ENCODE measurements at regions not wholly inside any gene's neighbourhood (a gene's known extent, or its start where the extent isn't known, plus 50 kb on each side); places are given as distances from the start of the nearest gene placed in this dataset.
"Not testable (repeated sequence)": the region's sequence is repeated elsewhere in the genome, so short reads cannot be mapped to it uniquely, and the experiment has no call there.

DNA sequence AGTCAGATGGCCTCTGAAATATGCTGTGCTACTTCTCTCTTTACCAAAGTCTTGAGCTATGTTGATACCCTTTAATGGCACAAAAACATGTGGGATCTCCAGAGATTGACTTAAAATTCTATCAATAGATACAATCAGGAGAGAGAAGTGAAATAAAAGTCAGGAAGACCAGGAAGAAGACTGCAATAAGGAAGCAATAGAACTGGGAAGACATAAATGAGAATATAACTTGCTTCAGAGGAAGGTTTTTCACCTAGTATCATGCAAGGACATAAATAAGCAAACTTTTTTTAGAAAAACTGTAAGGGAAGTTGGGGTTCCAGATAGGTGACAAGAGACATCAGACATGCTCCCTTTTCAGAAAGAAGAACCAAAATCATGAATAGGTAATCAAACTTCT lies 227.3 kb downstream of the XPNPEP1 start:
- Histone ChIP-seq H3K27me3 (ENCODE audit: control insufficient read depth, insufficient read depth, low read length) (no peaks in the 10 kb centered on the region), H3K4me3 (ENCODE audit: low read depth, low read length) (no peak overlapping the region), H3K9ac (ENCODE audit: low read depth, low read length) (no peak overlapping the region), H3K4me1 (ENCODE audit: control insufficient read depth, insufficient read depth, low read length) (no peaks in the 10 kb centered on the region), H3K36me3 (ENCODE audit: control insufficient read depth, insufficient read depth, low read length) (no peaks in the 10 kb centered on the region), H3K9me3 (ENCODE audit: control insufficient read depth, insufficient read depth, low read length) (no peaks in the 10 kb centered on the region)

DNA sequence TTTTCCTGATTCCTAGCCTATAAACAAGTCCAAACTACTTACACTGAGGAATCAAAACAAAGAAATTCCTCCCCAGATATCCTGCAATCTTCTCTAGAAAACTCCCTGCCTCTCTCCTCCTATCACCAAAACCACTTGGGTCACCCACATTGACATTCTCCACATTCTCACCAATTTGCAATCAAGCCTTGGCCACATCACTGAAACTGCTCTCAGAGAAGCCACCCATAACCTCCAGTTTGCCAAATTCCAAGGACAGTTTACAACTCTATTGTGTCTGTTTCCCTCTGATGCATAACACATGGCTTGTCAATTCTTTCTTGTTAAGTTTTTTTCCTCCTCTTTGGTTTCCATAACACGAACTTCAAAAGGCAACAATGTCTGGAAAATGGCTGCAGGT lies 233.5 kb downstream of the XPNPEP1 start:
- Histone ChIP-seq H3K9me3 (ENCODE audit: control insufficient read depth, insufficient read depth, low read length) (no peaks in the 10 kb centered on the region), H3K27me3 (ENCODE audit: control insufficient read depth, insufficient read depth, low read length) (no peaks in the 10 kb centered on the region), H3K4me1 (ENCODE audit: control insufficient read depth, insufficient read depth, low read length) (no peaks in the 10 kb centered on the region), H3K36me3 (ENCODE audit: control insufficient read depth, insufficient read depth, low read length) (no peaks in the 10 kb centered on the region), H3K9ac (ENCODE audit: low read depth, low read length) (no peak overlapping the region), H3K4me3 (ENCODE audit: low read depth, low read length) (no peak overlapping the region)

DNA sequence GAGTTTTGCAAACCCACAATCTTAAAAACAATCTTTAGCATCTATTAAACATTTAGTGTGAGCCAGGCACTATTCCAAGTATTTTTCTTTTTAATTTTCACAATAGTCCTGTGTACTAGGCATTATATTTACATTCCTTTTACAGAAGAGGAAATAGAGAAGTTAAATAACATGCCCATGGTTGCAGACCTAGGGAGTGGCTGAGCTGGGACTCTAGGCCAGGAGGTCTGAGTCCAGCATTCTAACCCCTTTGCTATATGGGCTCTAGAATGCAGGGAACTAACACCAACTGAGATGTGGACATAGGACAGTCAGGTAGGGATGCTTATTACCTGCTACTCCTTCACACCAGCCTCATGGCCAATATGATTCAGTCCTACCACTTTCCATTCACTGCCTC lies 243.8 kb downstream of the XPNPEP1 start:
- H3K9ac ChIP-seq (ENCODE audit: low read depth, low read length): no peak overlapping the region
- H3K9me3 ChIP-seq (ENCODE audit: control insufficient read depth, insufficient read depth, low read length): no peaks in the 10 kb centered on the region
- no peaks in the 10 kb centered on the region for H3K36me3 ChIP-seq (ENCODE audit: control insufficient read depth, insufficient read depth, low read length)
- no peaks in the 10 kb centered on the region for H3K4me1 ChIP-seq (ENCODE audit: control insufficient read depth, insufficient read depth, low read length)
- H3K27me3 ChIP-seq (ENCODE audit: control insufficient read depth, insufficient read depth, low read length): no peaks in the 10 kb centered on the region
- H3K4me3 ChIP-seq (ENCODE audit: low read depth, low read length): no peak overlapping the region

DNA sequence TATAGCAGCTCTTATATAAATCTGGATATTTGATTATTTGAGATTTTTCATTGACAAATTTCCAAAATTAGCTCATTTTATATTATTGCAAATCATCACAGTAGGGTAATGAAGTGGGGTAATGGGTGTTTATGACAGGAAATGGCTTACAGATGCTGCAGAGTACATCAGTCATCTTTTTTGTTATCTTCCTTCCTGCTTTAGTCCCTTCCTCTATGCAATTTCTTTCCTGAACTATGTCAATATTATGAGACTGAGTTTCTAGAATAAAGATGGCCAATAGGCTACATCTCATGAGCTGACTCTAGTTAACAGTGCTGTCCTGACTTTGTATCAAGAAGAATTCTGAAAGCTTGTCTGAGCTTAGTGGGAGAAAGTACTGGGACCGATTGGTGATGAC lies 244.5 kb downstream of the XPNPEP1 start:
- H3K36me3 ChIP-seq (ENCODE audit: control insufficient read depth, insufficient read depth, low read length): no peaks in the 10 kb centered on the region
- H3K4me1 ChIP-seq (ENCODE audit: control insufficient read depth, insufficient read depth, low read length): no peaks in the 10 kb centered on the region
- no peaks in the 10 kb centered on the region for H3K27me3 ChIP-seq (ENCODE audit: control insufficient read depth, insufficient read depth, low read length)
- no peak overlapping the region for H3K9ac ChIP-seq (ENCODE audit: low read depth, low read length)
- no peak overlapping the region for H3K4me3 ChIP-seq (ENCODE audit: low read depth, low read length)
- no peaks in the 10 kb centered on the region for H3K9me3 ChIP-seq (ENCODE audit: control insufficient read depth, insufficient read depth, low read length)

DNA sequence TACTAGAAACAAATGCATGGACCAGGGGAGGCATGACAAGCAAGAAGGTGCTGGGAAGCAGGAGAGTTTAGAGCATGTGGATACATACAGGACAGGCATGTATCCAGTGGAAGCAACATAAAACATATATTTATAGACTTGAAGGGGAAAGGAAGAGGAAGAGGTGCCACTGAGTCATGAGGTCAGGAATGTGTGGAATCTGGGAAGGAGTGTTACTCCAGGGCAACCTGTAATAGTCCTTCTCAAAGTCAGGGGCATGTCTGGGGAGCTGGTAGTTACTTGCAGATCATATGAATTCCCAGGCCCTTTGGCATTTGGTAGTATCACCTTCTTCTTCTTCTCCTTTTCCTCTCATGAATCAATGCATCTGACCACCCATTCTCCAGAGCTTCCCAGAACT lies 246.6 kb downstream of the XPNPEP1 start:
- Histone ChIP-seq H3K4me3 (ENCODE audit: low read depth, low read length) (no peak overlapping the region), H3K36me3 (ENCODE audit: control insufficient read depth, insufficient read depth, low read length) (no peaks in the 10 kb centered on the region), H3K4me1 (ENCODE audit: control insufficient read depth, insufficient read depth, low read length) (no peaks in the 10 kb centered on the region), H3K9me3 (ENCODE audit: control insufficient read depth, insufficient read depth, low read length) (no peaks in the 10 kb centered on the region), H3K9ac (ENCODE audit: low read depth, low read length) (no peak overlapping the region), H3K27me3 (ENCODE audit: control insufficient read depth, insufficient read depth, low read length) (no peaks in the 10 kb centered on the region)

DNA sequence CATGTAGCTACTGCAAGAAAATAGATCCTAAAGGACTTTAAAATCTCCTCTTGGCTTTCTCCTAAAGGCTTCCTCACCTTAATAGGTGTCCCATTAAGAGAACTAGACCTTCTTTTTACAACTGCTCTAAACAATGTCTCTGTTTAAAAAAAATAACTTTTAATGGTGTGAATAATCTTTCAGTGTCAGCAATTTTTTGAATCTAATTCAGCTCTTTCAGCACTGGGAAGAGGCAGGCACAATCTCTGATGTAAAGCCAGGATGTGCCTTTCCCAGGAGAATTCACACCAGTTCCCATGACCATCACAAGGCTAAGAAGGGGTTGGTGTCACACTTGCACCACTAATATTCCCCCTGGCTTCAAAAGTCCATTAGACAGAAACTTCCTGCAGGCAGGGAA lies 254.6 kb downstream of the XPNPEP1 start:
- Histone ChIP-seq H3K4me1 (ENCODE audit: control insufficient read depth, insufficient read depth, low read length) (no peaks in the 10 kb centered on the region), H3K27me3 (ENCODE audit: control insufficient read depth, insufficient read depth, low read length) (no peaks in the 10 kb centered on the region), H3K9me3 (ENCODE audit: control insufficient read depth, insufficient read depth, low read length) (no peaks in the 10 kb centered on the region), H3K9ac (ENCODE audit: low read depth, low read length) (no peak overlapping the region), H3K36me3 (ENCODE audit: control insufficient read depth, insufficient read depth, low read length) (no peaks in the 10 kb centered on the region), H3K4me3 (ENCODE audit: low read depth, low read length) (no peak overlapping the region)

DNA sequence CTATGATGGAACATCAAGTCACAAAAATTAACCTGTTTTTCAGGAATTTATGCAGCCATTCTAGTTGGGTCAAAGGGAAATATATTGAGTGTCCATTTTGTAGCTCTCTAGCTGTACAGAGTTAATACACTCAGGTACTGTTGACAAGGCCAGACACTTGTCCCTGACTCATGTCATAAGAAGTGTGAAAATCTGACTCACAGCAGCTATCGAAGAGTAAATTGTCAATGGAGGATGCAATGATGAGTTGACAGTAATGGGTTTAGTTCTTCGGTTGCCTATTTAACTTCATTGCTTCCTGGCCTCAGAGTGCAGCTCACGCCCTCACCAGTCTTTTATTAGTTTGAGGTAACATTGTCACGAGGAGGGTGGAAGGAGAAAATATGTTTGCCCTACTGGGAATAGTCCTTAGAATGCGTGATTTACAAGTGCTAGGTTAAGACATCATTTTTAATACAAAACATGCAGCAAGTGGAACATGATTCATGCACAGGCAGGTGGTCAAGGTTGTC lies 255.1 kb downstream of the XPNPEP1 start:
- Histone ChIP-seq H3K9me3 (ENCODE audit: control insufficient read depth, insufficient read depth, low read length) (no peaks in the 10 kb centered on the region), H3K27me3 (ENCODE audit: control insufficient read depth, insufficient read depth, low read length) (no peaks in the 10 kb centered on the region)

DNA sequence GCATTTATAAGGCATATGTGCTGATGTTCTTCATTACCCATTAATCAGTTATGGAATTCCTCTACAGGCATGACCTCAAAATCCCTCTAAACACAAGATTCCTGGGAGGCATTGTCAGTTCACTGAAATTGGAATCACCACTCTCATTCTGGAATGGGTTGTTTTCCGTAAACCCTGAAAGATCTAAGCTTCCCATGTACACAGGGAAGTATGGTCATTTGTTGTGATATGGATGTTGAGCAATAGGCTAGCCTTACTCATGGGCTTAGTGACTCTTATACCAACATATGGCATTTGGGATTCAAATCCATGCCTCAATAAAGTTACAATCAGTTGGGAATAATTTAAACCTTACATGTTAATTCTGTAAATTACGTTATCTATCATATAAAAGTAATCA lies 258.0 kb downstream of the XPNPEP1 start:
- Histone ChIP-seq H3K4me3 (ENCODE audit: low read depth, low read length) (no peak overlapping the region), H3K9me3 (ENCODE audit: control insufficient read depth, insufficient read depth, low read length) (no peaks in the 10 kb centered on the region), H3K27me3 (ENCODE audit: control insufficient read depth, insufficient read depth, low read length) (no peaks in the 10 kb centered on the region), H3K4me1 (ENCODE audit: control insufficient read depth, insufficient read depth, low read length) (no peaks in the 10 kb centered on the region), H3K9ac (ENCODE audit: low read depth, low read length) (no peak overlapping the region), H3K36me3 (ENCODE audit: control insufficient read depth, insufficient read depth, low read length) (no peaks in the 10 kb centered on the region)

More for the DNA sequence above, 255.1 kb downstream of the XPNPEP1 start:
- Histone ChIP-seq H3K4me1 (ENCODE audit: control insufficient read depth, insufficient read depth, low read length) (no peaks in the 10 kb centered on the region), H3K36me3 (ENCODE audit: control insufficient read depth, insufficient read depth, low read length) (no peaks in the 10 kb centered on the region), H3K9ac (ENCODE audit: low read depth, low read length) (no peak overlapping the region), H3K4me3 (ENCODE audit: low read depth, low read length) (no peak overlapping the region)

DNA sequence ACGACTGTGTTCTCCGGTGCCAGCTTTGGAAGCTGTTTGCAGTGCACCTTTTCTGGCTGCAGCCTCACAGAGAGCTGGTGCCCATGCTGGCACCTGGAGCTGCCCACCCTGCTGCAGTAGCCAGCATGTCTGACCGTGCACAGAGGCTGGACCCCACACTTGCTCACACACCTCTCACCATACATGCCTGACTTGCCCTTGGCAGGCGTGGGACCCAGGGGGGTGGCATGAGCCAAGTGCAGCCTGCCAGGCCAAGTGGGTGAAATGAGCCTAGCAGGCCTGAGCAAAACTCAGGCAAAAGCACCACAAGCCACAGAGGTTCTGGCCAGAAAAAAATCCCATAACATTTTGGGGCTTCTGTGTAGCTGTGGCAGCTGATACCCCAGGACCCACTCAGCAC lies 258.8 kb downstream of the XPNPEP1 start:
- Histone ChIP-seq H3K4me1 (ENCODE audit: control insufficient read depth, insufficient read depth, low read length) (no peaks in the 10 kb centered on the region), H3K9me3 (ENCODE audit: control insufficient read depth, insufficient read depth, low read length) (no peaks in the 10 kb centered on the region), H3K9ac (ENCODE audit: low read depth, low read length) (no peak overlapping the region), H3K27me3 (ENCODE audit: control insufficient read depth, insufficient read depth, low read length) (no peaks in the 10 kb centered on the region), H3K36me3 (ENCODE audit: control insufficient read depth, insufficient read depth, low read length) (no peaks in the 10 kb centered on the region), H3K4me3 (ENCODE audit: low read depth, low read length) (no peak overlapping the region)

DNA sequence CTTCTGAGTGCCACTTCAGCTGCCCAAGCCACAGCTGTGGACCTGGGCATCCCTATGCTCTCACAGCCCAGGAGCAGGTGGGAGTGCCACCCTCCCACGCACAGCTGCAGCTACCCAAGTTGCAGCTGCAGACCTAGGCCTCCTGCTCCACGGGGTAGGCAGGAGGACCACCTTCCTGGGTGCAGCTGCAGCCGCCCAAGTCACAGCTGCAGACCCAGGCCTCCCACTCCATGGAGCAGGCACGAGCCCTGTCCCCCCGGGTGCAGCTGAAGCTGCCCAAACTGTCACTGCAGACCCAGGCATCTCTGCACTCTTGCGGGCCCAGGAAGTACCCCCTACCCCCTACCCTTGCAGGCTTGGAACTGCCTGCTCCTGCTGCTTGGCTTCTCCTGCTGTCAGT lies 260.2 kb downstream of the XPNPEP1 start:
- H3K36me3 ChIP-seq (ENCODE audit: control insufficient read depth, insufficient read depth, low read length): no peaks in the 10 kb centered on the region

DNA sequence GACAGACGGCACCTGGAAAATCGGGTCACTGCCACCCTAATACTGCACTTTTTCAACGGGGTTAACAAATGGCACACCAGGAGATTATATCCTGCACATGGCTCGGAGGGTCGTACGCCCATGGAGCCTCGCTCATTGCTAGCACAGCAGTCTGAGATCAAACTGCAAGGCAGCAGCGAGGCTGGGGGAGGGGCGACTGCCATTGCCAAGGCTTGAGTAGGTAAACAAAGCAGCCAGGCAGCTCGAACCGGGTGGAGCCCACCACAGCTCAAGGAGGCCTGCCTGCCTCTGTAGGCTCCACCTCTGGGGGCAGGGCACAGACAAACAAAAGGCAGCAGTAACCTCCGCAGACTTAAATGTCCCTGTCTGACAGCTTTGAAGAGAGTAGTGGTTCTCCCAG lies 270.7 kb downstream of the XPNPEP1 start:
- H3K9me3 ChIP-seq (ENCODE audit: control insufficient read depth, insufficient read depth, low read length); H3K4me3 ChIP-seq (ENCODE audit: low read depth, low read length); H3K36me3 ChIP-seq (ENCODE audit: control insufficient read depth, insufficient read depth, low read length); H3K4me1 ChIP-seq (ENCODE audit: control insufficient read depth, insufficient read depth, low read length); H3K27me3 ChIP-seq (ENCODE audit: control insufficient read depth, insufficient read depth, low read length); H3K9ac ChIP-seq (ENCODE audit: low read depth, low read length): not testable (repeated sequence)

More for the DNA sequence above, 260.2 kb downstream of the XPNPEP1 start:
- Histone ChIP-seq H3K4me3 (ENCODE audit: low read depth, low read length) (no peak overlapping the region), H3K27me3 (ENCODE audit: control insufficient read depth, insufficient read depth, low read length) (no peaks in the 10 kb centered on the region), H3K9me3 (ENCODE audit: control insufficient read depth, insufficient read depth, low read length) (no peaks in the 10 kb centered on the region), H3K4me1 (ENCODE audit: control insufficient read depth, insufficient read depth, low read length) (no peaks in the 10 kb centered on the region), H3K9ac (ENCODE audit: low read depth, low read length) (no peak overlapping the region)

DNA sequence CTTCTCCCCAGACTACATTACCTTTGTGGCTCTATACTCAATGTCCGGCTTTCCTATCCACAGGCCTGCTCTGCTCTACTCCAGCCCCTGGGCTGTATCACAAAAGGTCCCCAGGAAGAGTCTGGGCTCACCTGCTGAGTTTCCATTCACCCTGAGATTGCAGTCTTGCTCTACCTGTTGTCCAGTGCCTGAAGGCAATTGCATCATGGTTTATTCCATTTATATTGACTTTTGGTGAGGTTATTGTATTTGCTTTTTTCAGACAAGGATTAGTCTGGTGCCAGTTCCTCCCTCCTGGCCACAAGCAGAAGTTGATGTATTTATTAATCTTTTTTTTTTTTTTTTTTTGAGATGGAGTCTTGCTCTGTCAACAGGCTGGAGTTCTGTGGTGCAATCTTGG lies 273.1 kb downstream of the XPNPEP1 start:
- Histone ChIP-seq H3K4me1 (ENCODE audit: control insufficient read depth, insufficient read depth, low read length) (no peaks in the 10 kb centered on the region), H3K4me3 (ENCODE audit: low read depth, low read length) (no peak overlapping the region), H3K27me3 (ENCODE audit: control insufficient read depth, insufficient read depth, low read length) (no peaks in the 10 kb centered on the region), H3K9ac (ENCODE audit: low read depth, low read length) (no peak overlapping the region), H3K9me3 (ENCODE audit: control insufficient read depth, insufficient read depth, low read length) (no peaks in the 10 kb centered on the region), H3K36me3 (ENCODE audit: control insufficient read depth, insufficient read depth, low read length) (no peaks in the 10 kb centered on the region)

DNA sequence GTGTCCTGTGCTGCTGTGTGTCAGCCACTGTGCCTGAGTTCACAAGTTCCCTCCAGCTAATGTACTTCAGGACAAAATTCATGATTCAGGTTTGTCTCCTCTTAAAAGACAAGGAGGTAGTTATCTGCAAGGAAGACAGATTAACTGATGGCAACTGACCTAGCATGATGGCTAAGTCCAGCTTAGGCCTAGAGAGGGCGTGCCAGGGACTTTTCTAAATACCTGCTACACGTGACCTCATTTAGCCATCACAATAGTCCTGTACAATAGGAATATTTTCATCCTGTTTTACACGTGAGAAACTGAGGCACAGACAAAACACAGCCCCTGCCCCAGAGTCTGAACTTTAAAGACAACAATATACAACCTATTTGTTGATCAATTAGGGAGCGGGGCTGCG lies 275.7 kb downstream of the XPNPEP1 start:
- H3K9ac ChIP-seq (ENCODE audit: low read depth, low read length): no peak overlapping the region
- no peaks in the 10 kb centered on the region for H3K9me3 ChIP-seq (ENCODE audit: control insufficient read depth, insufficient read depth, low read length)
- H3K4me3 ChIP-seq (ENCODE audit: low read depth, low read length): no peak overlapping the region
- no peaks in the 10 kb centered on the region for H3K27me3 ChIP-seq (ENCODE audit: control insufficient read depth, insufficient read depth, low read length)
- no peaks in the 10 kb centered on the region for H3K36me3 ChIP-seq (ENCODE audit: control insufficient read depth, insufficient read depth, low read length)
- no peaks in the 10 kb centered on the region for H3K4me1 ChIP-seq (ENCODE audit: control insufficient read depth, insufficient read depth, low read length)

All from iPS-15b (cell line).